HepG2 (cell line): ENCODE measurements at regions not wholly inside any gene's neighbourhood (a gene's known extent, or its start where the extent isn't known, plus 50 kb on each side); places are given as distances from the start of the nearest gene placed in this dataset.

Experiments
- EZH2 ChIP-seq: conservative IDR thresholded peaks from 2 replicates; pipeline ENCODE4 v1.6.1; 2012; ENCODE audit warnings: mild to moderate bottlenecking, low read depth, low read length, moderate library complexity
- JUN ChIP-seq: sonication (generic); formaldehyde crosslinking; IDR thresholded peaks from 2 replicates; pipeline ENCODE4 v1.4.0; 2020; ENCODE audit warnings: mild to moderate bottlenecking, missing genetic modification reagents
- MAFK ChIP-seq, 2 experiments: IDR thresholded peaks in 1 of 2; conservative IDR thresholded peaks in 1 of 2; 2 replicates each; pipeline ENCODE4 v1.6.1; 2011; ENCODE audit warnings: improper control_type of control experiment in 2 of 2, low read length in 2 of 2
- MTF1 ChIP-seq: sonication (generic); formaldehyde crosslinking; IDR thresholded peaks from 2 replicates; pipeline ENCODE4 v1.5.0; 2020; ENCODE audit warnings: missing genetic modification reagents
- POGZ ChIP-seq: sonication (generic); formaldehyde crosslinking; IDR thresholded peaks from 2 replicates; pipeline ENCODE4 v1.4.0; 2020; ENCODE audit warnings: mild to moderate bottlenecking, missing genetic modification reagents
- SAFB2 ChIP-seq: sonication (generic); formaldehyde crosslinking; IDR thresholded peaks from 2 replicates; pipeline ENCODE4 v1.5.1; 2020; ENCODE audit warnings: missing genetic modification reagents, low read depth, mild to moderate bottlenecking, borderline replicate concordance
- ZNF12 ChIP-seq: sonication (generic); formaldehyde crosslinking; IDR thresholded peaks from 2 replicates; pipeline ENCODE4 v1.5.0; 2020; ENCODE audit warnings: missing genetic modification reagents
- ZNF234 ChIP-seq: sonication (generic); formaldehyde crosslinking; conservative IDR thresholded peaks from 2 replicates; pipeline ENCODE4 v1.5.1; 2020; ENCODE audit warnings: mild to moderate bottlenecking, missing genetic modification reagents
- ZNF781 ChIP-seq: sonication (generic); formaldehyde crosslinking; IDR thresholded peaks from 2 replicates; pipeline ENCODE4 v1.5.1; 2020; ENCODE audit warnings: borderline replicate concordance, mild to moderate bottlenecking, missing genetic modification reagents; ENCODE audit errors: not compliant biosample characterization
- TF ChIP-seq, protein P1 (sequence below): sonication (generic); formaldehyde crosslinking; conservative IDR thresholded peaks from 2 replicates; pipeline ENCODE4 v1.5.0; 2020; ENCODE audit warnings: missing genetic modification reagents
- TF ChIP-seq, protein P2 (sequence below): sonication (generic); formaldehyde crosslinking; IDR thresholded peaks from 2 replicates; pipeline ENCODE4 v1.4.0; 2020; ENCODE audit warnings: missing genetic modification reagents, borderline replicate concordance
- TF ChIP-seq, protein P3 (sequence below): sonication (generic); formaldehyde crosslinking; IDR thresholded peaks from 2 replicates; pipeline ENCODE4 v1.5.0; 2020; ENCODE audit warnings: mild to moderate bottlenecking, missing genetic modification reagents, moderate library complexity
- TF ChIP-seq, protein P4 (sequence below): sonication (generic); formaldehyde crosslinking; IDR thresholded peaks from 2 replicates; pipeline ENCODE4 v1.4.0; 2020; ENCODE audit warnings: low read depth, mild to moderate bottlenecking, missing genetic modification reagents
- TF ChIP-seq, protein P5 (sequence below): sonication (generic); formaldehyde crosslinking; IDR thresholded peaks from 2 replicates; pipeline ENCODE4 v1.4.0; 2020; ENCODE audit warnings: missing genetic modification reagents, mild to moderate bottlenecking, borderline replicate concordance

DNA sequence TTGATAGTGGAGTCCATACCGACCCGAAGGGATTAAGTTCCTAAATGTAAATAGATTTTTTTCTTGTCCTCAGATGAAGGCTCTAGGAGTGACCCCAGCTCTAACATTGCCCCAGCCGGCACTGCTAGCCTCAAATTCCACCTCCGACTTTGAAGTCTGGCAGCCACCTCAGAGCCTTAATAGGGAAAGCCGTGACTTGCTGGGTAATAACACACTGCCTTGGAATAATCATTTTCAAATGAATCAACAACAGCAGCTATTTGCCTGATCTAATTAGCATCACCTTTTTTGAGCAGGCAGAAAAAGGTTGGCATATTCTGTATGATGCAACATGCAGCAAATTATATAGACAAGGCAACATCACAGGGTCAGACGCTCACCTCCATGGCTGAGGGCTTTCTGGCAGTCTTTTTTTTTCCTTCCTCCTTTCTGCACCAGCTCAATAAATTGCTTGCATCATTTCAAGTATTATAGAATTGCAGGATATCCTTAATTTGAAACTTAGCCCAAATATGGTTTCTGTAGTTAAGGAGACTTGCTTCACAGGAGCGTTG, 276.5 kb upstream of the ATP5MC3 start:
- TF ChIP-seq, protein P1, sequence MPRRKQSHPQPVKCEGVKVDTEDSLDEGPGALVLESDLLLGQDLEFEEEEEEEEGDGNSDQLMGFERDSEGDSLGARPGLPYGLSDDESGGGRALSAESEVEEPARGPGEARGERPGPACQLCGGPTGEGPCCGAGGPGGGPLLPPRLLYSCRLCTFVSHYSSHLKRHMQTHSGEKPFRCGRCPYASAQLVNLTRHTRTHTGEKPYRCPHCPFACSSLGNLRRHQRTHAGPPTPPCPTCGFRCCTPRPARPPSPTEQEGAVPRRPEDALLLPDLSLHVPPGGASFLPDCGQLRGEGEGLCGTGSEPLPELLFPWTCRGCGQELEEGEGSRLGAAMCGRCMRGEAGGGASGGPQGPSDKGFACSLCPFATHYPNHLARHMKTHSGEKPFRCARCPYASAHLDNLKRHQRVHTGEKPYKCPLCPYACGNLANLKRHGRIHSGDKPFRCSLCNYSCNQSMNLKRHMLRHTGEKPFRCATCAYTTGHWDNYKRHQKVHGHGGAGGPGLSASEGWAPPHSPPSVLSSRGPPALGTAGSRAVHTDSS (CRISPR knock-in tag), result no peak
- TF ChIP-seq JUN (CRISPR knock-in tag) (no peak), ZNF12 (CRISPR knock-in tag) (no peak), EZH2 (no peak), ZNF781 (CRISPR knock-in tag) (no peak), ZNF234 (CRISPR knock-in tag) (no peak), SAFB2 (no peak), MTF1 (no peak), POGZ (no peak), MAFK (conservative IDR thresholded peaks at IDR 0.05 in 1 of 2, IDR thresholded peaks at IDR 0.05 in 1 of 2; ENCODE audit: low read length in 2 of 2) (no peak)
- TF ChIP-seq, protein P2, sequence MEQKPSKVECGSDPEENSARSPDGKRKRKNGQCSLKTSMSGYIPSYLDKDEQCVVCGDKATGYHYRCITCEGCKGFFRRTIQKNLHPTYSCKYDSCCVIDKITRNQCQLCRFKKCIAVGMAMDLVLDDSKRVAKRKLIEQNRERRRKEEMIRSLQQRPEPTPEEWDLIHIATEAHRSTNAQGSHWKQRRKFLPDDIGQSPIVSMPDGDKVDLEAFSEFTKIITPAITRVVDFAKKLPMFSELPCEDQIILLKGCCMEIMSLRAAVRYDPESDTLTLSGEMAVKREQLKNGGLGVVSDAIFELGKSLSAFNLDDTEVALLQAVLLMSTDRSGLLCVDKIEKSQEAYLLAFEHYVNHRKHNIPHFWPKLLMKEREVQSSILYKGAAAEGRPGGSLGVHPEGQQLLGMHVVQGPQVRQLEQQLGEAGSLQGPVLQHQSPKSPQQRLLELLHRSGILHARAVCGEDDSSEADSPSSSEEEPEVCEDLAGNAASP (CRISPR knock-in tag), result no peak
- TF ChIP-seq, protein P3, sequence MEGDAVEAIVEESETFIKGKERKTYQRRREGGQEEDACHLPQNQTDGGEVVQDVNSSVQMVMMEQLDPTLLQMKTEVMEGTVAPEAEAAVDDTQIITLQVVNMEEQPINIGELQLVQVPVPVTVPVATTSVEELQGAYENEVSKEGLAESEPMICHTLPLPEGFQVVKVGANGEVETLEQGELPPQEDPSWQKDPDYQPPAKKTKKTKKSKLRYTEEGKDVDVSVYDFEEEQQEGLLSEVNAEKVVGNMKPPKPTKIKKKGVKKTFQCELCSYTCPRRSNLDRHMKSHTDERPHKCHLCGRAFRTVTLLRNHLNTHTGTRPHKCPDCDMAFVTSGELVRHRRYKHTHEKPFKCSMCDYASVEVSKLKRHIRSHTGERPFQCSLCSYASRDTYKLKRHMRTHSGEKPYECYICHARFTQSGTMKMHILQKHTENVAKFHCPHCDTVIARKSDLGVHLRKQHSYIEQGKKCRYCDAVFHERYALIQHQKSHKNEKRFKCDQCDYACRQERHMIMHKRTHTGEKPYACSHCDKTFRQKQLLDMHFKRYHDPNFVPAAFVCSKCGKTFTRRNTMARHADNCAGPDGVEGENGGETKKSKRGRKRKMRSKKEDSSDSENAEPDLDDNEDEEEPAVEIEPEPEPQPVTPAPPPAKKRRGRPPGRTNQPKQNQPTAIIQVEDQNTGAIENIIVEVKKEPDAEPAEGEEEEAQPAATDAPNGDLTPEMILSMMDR (CRISPR knock-in tag), result no peak
- TF ChIP-seq, protein P4, sequence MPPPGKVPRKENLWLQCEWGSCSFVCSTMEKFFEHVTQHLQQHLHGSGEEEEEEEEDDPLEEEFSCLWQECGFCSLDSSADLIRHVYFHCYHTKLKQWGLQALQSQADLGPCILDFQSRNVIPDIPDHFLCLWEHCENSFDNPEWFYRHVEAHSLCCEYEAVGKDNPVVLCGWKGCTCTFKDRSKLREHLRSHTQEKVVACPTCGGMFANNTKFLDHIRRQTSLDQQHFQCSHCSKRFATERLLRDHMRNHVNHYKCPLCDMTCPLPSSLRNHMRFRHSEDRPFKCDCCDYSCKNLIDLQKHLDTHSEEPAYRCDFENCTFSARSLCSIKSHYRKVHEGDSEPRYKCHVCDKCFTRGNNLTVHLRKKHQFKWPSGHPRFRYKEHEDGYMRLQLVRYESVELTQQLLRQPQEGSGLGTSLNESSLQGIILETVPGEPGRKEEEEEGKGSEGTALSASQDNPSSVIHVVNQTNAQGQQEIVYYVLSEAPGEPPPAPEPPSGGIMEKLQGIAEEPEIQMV (CRISPR knock-in tag), result no peak
- TF ChIP-seq, protein P5, sequence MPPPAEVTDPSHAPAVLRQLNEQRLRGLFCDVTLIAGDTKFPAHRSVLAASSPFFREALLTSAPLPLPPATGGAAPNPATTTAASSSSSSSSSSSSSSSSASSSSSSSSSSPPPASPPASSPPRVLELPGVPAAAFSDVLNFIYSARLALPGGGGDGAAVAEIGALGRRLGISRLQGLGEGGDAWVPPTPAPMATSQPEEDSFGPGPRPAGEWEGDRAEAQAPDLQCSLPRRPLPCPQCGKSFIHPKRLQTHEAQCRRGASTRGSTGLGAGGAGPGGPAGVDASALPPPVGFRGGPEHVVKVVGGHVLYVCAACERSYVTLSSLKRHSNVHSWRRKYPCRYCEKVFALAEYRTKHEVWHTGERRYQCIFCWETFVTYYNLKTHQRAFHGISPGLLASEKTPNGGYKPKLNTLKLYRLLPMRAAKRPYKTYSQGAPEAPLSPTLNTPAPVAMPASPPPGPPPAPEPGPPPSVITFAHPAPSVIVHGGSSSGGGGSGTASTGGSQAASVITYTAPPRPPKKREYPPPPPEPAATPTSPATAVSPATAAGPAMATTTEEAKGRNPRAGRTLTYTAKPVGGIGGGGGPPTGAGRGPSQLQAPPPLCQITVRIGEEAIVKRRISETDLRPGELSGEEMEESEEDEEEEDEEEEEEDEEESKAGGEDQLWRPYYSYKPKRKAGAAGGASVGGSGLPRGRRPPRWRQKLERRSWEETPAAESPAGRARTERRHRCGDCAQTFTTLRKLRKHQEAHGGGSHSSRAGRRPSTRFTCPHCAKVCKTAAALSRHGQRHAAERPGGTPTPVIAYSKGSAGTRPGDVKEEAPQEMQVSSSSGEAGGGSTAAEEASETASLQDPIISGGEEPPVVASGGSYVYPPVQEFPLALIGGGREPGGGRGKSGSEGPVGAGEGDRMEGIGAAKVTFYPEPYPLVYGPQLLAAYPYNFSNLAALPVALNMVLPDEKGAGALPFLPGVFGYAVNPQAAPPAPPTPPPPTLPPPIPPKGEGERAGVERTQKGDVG, result no peak
